GM20000 (cell line): ENCODE measurements at regions not wholly inside any gene's neighbourhood (a gene's known extent, or its start where the extent isn't known, plus 50 kb on each side); places are given as distances from the start of the nearest gene placed in this dataset.

ENCODE experiments used
- DNase-seq: peaks from one replicate; pipeline ENCODE4 v3.0.0; 2012; ENCODE audit warnings: low spot score
- TF ChIP-seq, protein P1 (sequence below): IDR thresholded peaks from 2 replicates; pipeline ENCODE4 v1.5.1; 2012; ENCODE audit warnings: mild to moderate bottlenecking, control low read depth; ENCODE audit errors: extremely low read depth, missing control alignments

GRCh38 chr5:3009605-3010004 lies 258.1 kb upstream of the IRX2 start:
- no peak for DNase-seq
- TF ChIP-seq, protein P1, sequence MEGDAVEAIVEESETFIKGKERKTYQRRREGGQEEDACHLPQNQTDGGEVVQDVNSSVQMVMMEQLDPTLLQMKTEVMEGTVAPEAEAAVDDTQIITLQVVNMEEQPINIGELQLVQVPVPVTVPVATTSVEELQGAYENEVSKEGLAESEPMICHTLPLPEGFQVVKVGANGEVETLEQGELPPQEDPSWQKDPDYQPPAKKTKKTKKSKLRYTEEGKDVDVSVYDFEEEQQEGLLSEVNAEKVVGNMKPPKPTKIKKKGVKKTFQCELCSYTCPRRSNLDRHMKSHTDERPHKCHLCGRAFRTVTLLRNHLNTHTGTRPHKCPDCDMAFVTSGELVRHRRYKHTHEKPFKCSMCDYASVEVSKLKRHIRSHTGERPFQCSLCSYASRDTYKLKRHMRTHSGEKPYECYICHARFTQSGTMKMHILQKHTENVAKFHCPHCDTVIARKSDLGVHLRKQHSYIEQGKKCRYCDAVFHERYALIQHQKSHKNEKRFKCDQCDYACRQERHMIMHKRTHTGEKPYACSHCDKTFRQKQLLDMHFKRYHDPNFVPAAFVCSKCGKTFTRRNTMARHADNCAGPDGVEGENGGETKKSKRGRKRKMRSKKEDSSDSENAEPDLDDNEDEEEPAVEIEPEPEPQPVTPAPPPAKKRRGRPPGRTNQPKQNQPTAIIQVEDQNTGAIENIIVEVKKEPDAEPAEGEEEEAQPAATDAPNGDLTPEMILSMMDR, result no peak

DNA sequence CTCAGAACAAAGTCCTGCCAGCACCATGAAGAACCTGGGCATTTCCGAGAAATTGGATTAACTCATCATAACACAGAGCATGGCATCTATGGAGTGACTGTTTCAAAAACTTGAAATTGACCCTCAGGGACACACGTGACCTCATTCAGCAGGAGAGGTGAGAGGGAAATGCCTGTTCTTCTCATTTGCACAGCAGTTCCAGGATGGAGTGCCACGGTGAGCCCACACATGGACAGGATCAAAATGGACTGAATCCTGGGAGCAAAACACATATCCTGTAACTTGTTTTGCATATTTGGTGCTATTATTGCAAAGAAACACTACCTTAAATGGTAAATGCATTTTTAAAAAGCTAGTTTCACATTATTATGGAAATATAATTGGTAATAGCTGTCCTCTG lies 256.1 kb upstream of the IRX2 start:
- TF ChIP-seq, protein P1, result no peak
- no peak for DNase-seq

DNA sequence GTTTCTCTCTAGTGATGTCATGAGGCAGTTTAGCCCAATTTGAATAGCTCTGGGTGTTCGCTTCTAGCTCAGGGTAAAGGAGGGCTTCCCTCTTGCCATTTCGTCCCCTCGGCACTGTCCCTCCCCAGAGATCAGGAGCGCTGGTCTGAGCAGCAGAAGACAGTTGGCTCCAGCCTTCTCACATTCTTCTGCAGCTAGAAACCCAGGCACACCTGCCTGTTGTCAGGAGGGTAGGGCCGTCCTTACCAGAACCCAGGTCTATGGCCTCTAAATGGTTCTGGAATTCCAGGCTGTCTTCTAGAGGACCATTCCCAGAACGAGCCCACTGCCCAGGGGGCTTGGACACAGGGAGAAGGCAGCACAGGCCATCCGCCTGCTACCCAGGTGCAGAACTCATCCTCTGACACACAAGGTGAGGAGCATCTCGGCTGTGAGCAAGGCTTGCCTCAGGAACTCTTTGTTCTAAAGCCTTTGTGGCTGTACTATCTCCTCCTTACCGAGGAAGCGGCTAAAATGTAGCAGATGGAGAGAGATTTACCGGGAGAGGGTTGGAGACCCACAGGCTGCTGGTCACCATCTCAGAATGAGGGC lies 255.6 kb upstream of the IRX2 start:
- DNase-seq, result no peak

GRCh38 chr5:3006526-3006925 lies 255.0 kb upstream of the IRX2 start:
- no peak for DNase-seq
- TF ChIP-seq, protein P1, result no peak

More for the DNA sequence above, 255.6 kb upstream of the IRX2 start:
- TF ChIP-seq, protein P1, result no peak

GRCh38 chr5:3004361-3005080 lies 253.0 kb upstream of the IRX2 start:
- no peak for DNase-seq
- TF ChIP-seq, protein P1, result no peak

DNA sequence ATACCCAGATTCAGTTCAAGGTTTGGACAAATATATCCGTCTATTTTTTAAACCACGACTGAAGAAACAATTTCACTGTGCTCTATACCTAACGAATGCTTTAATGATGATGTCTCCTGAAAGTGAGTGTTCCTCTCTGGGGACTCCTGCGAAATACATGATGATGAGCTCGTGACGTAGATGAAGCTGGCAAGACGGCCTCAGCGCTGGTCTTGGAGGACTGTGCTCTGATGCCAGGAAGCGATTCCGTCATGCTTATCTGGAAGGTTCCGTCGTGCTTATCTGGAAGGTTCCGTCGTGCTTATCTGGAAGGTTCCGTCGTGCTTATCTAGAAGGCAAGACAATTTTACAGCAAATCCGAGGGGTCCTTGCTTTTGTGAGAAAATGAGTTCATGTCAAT lies 250.8 kb upstream of the IRX2 start:
- DNase-seq, result no peak
- TF ChIP-seq, protein P1, result no peak

GRCh38 chr5:3000631-3001030 lies 249.2 kb upstream of the IRX2 start:
- TF ChIP-seq, protein P1, result no peak

More at GRCh38 chr5:3000631-3001030, 249.2 kb upstream of the IRX2 start:
- no peak for DNase-seq
